WERI-Rb-1 (cell line): ENCODE measurements at regions not wholly inside any gene's neighbourhood (a gene's known extent, or its start where the extent isn't known, plus 50 kb on each side); places are given as distances from the start of the nearest gene placed in this dataset.

Experiments
- DNase-seq: peaks from one replicate; pipeline ENCODE4 v3.0.0-alpha.2; 2020
- H3K27ac ChIP-seq: fragments of 250-450 bp; sonication (Bioruptor Pico); 2 replicates; pipeline ENCODE4 v1.5.1; 2020; ENCODE audit warnings: mild to moderate bottlenecking, moderate library complexity
- H3K27me3 ChIP-seq: fragments of 250-450 bp; sonication (Bioruptor Pico); 2 replicates; pipeline ENCODE4 v1.5.1; 2021; ENCODE audit warnings: mild to moderate bottlenecking, low read depth, moderate library complexity; ENCODE audit not compliant: insufficient read depth, severe bottlenecking
- H3K36me3 ChIP-seq: fragments of 250-450 bp; sonication (Bioruptor Pico); 2 replicates; pipeline ENCODE4 v1.5.1; 2020; ENCODE audit warnings: mild to moderate bottlenecking, moderate library complexity
- H3K4me3 ChIP-seq: 2 replicates; pipeline ENCODE4 v1.5.1; 2011; ENCODE audit warnings: low read depth, mild to moderate bottlenecking, control low read depth, low read length
- H3K9me3 ChIP-seq: fragments of 250-450 bp; sonication (Bioruptor Pico); 2 replicates; pipeline ENCODE4 v1.5.1; 2021; ENCODE audit warnings: mild to moderate bottlenecking, moderate library complexity; ENCODE audit not compliant: severe bottlenecking
- CTCF ChIP-seq: IDR thresholded peaks from 2 replicates; pipeline ENCODE4 v1.5.1; 2011; ENCODE audit warnings: low read depth, mild to moderate bottlenecking, control low read depth, inconsistent platforms, low read length

DNA sequence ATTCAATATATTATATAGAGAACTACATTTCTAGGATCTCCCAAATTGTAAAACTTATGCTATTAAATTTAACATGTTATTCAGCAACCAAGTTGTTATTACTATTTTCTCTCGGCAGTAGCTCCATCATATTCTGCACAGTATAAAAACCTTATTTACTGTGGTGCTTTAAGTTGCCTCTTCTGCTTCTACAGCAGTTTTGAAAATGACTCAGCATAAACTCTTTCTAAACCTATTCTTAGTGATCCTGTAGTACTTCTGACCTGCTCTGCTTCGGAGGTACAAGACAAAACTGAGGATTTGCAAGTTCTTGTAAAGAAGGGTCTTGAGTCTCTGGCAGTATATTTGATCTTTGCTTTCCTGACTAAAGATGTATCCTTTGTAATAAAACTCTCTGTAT lies 567.2 kb downstream of the TMX3 start:
- Histone ChIP-seq H3K27ac (no peak overlapping the region), H3K9me3 (no peaks in the 10 kb centered on the region), H3K4me3 (no peak overlapping the region), H3K27me3 (no peaks in the 10 kb centered on the region), H3K36me3 (no peaks in the 10 kb centered on the region)
- no peak for TF ChIP-seq CTCF
- DNase-seq: no peak

GRCh38 chr18:68121826-68122225 lies 593.1 kb downstream of the TMX3 start:
- Histone ChIP-seq H3K36me3 (no peaks in the 10 kb centered on the region), H3K27me3 (no peaks in the 10 kb centered on the region), H3K4me3 (no peak overlapping the region), H3K9me3 (no peaks in the 10 kb centered on the region), H3K27ac (no peak overlapping the region)
- TF ChIP-seq CTCF: no peak
- no peak for DNase-seq

GRCh38 chr18:68121308-68121707 lies 593.6 kb downstream of the TMX3 start:
- Histone ChIP-seq H3K9me3 (no peaks in the 10 kb centered on the region), H3K27me3 (no peaks in the 10 kb centered on the region), H3K4me3 (no peak overlapping the region), H3K36me3 (no peaks in the 10 kb centered on the region), H3K27ac (no peak overlapping the region)
- no peak for TF ChIP-seq CTCF
- no peak for DNase-seq

GRCh38 chr18:68114989-68115388 lies 598.5 kb upstream of the DSEL start:
- no peaks in the 10 kb centered on the region for H3K36me3 ChIP-seq
- TF ChIP-seq CTCF: no peak

DNA sequence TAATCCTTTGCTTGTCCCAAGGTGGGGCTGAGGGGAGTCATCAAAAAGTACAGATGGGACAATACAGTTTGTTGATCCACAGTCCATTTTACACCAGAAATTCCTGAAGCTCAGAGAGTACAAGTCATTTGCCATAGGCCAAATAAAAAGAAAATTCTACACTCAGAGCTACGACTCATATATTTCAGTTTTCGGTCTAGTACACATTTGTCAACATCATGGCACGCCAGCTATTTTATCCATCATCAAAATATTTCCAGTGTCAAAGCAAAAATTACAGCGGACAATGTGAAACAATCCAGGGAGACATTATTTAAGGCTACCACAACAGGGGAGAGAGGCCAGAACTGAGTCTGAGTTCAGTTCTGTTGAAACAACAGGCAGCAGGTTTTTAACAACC lies 587.5 kb upstream of the DSEL start:
- Histone ChIP-seq H3K4me3 (no peak overlapping the region), H3K27ac (no peak overlapping the region), H3K9me3 (no peaks in the 10 kb centered on the region), H3K27me3 (no peaks in the 10 kb centered on the region), H3K36me3 (no peaks in the 10 kb centered on the region)
- no peak for TF ChIP-seq CTCF
- DNase-seq: no peak

More at GRCh38 chr18:68114989-68115388, 598.5 kb upstream of the DSEL start:
- Histone ChIP-seq H3K27me3 (no peaks in the 10 kb centered on the region), H3K4me3 (no peak overlapping the region), H3K27ac (no peak overlapping the region), H3K9me3 (no peaks in the 10 kb centered on the region)
- no peak for DNase-seq

DNA sequence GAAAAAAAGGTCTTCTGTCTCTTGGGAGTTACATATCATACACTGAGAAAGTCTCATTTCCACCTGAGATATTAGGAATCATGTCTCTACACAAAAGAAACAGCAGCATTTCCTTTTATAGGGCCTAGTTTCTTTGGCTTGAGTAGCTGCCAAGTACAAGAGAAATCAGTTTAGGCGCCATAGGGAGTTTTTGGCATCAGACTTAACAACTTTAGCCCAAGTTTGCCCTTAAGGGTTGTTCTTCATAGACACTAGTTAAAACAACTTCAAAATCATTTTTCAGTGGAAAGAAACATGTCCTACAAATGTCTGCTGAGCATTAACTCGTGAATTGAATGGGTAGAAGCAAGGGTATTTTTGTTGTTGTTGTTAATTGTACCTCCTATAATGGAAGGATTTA lies 587.0 kb upstream of the DSEL start:
- Histone ChIP-seq H3K9me3 (no peaks in the 10 kb centered on the region), H3K27me3 (no peaks in the 10 kb centered on the region), H3K36me3 (no peaks in the 10 kb centered on the region), H3K4me3 (no peak overlapping the region), H3K27ac (no peak overlapping the region)
- TF ChIP-seq CTCF: no peak
- no peak for DNase-seq
